Uterus (tissue), 3 donors: ENCODE measurements at regions not wholly inside any gene's neighbourhood (a gene's known extent, or its start where the extent isn't known, plus 50 kb on each side); places are given as distances from the start of the nearest gene placed in this dataset.
"Not testable (repeated sequence)": the region's sequence is repeated elsewhere in the genome, so short reads cannot be mapped to it uniquely, and the experiment has no call there.

ENCODE experiments used
- DNase-seq, 2 donors: peaks; one replicate each; pipeline ENCODE4 v3.0.0-alpha.2; 2019 to 2020
- H3K27ac ChIP-seq, 2 donors: fragments of 200-600 bp; sonication (generic); 1 replicate in 1 of 2; 2 replicates in 1 of 2; pipeline ENCODE4 v1.5.1; 2016 to 2018
- H3K27me3 ChIP-seq, 2 donors: fragments of 200-600 bp; sonication (generic); one replicate each; pipeline ENCODE4 v1.5.1; 2018 to 2019; ENCODE audit warnings: control low read depth in 1 of 2
- H3K36me3 ChIP-seq, 2 donors: fragments of 200-600 bp; sonication (generic); one replicate each; pipeline ENCODE4 v1.5.1; 2019; ENCODE audit warnings: control low read depth in 1 of 2
- H3K4me1 ChIP-seq, 2 donors: fragments of 200-600 bp; sonication (generic); one replicate each; pipeline ENCODE4 v1.5.1; 2018 to 2019; ENCODE audit warnings: control low read depth in 1 of 2
- H3K4me3 ChIP-seq, 2 donors: fragments of 200-600 bp; sonication (generic); 1 replicate in 1 of 2; 2 replicates in 1 of 2; pipeline ENCODE4 v1.5.1; 2018 to 2019; ENCODE audit warnings: mild to moderate bottlenecking in 1 of 2
- H3K9me3 ChIP-seq, 2 donors: fragments of 200-600 bp; sonication (generic); one replicate each; pipeline ENCODE4 v1.5.1; 2019; ENCODE audit warnings: control low read depth in 1 of 2
- intact Hi-C: fragments of 100-400 bp; cut with DNase I; formaldehyde crosslinking; loops from one replicate; pipeline ENCODE4 v1.15.1; 2023; ENCODE audit warnings: low total_unique reads
- donor health status: DM: yes; HTN: yes; CAD: no.

GRCh38 chr10:38271031-38271430 lies 176.9 kb downstream of the ZNF37A start:
- H3K4me1 ChIP-seq, H3K27me3 ChIP-seq, H3K9me3 ChIP-seq, H3K36me3 ChIP-seq, intact Hi-C loops, H3K4me3 ChIP-seq, H3K27ac ChIP-seq, DNase-seq: not testable (repeated sequence)

- H3K27ac ChIP-seq, H3K36me3 ChIP-seq, DNase-seq, intact Hi-C loops, H3K27me3 ChIP-seq, H3K4me1 ChIP-seq, H3K4me3 ChIP-seq, H3K9me3 ChIP-seq: not testable (repeated sequence)
Observed at GRCh38 chr10:38274879-38275278, 180.7 kb downstream of the ZNF37A start.

DNA sequence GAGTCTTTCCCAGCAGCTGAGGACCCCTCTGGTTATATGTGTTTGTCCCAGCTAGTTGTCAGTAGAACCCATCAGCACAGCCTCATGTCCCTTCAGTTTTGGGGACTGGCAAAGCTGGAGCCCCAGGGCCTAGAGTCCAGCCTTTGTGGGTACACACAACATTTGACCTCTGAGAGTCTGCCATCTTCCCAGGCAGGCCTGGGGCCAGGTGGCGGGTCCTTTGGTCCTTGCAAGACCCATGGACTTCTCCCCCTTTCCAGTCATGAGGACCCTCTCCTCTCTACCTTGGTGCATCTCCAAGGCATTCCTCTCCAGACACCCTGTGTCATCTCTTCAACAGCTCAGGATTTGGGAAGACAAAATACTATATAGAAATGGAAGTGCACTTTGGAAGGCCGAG lies 198.4 kb downstream of the ZNF37A start:
- H3K9me3 ChIP-seq, DNase-seq, intact Hi-C loops, H3K4me3 ChIP-seq, H3K4me1 ChIP-seq, H3K27me3 ChIP-seq, H3K36me3 ChIP-seq, H3K27ac ChIP-seq: not testable (repeated sequence)

GRCh38 chr10:38310111-38310510 lies 216.0 kb downstream of the ZNF37A start:
- H3K4me3 ChIP-seq, H3K36me3 ChIP-seq, H3K27me3 ChIP-seq, H3K9me3 ChIP-seq, H3K4me1 ChIP-seq, DNase-seq, intact Hi-C loops, H3K27ac ChIP-seq: not testable (repeated sequence)

DNA sequence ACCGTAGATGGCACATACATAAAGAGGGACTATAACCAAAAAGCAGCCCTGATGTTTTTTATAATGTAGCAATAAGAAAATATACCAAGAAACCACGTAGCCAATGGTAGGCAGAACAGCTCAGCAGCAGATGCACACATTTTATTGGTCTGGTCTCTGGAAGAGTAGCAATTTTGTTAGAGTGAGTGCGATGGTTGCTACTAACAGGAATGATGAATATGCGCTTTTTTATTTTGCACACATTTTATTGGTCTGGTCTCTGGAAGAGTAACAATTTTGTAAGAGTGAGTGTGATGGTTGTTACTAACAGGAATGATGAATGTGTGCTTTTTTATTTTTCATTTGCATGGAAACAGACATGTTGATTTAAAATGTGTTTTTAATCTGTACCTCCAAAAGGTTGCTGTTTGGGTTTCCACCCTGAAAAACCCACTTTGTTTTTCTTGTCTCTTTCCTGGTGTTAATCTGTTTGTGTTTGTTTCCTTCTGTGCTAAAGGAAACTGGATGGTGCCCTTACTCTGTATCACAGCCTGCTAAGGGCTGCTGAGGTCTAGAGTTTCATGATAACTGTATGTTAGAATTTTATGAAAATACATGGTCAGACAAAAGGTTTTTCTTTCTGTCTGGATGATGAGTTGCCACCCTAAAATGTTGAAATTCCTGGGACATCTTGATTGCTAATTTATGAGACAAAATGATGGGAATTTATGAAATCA lies 221.1 kb downstream of the ZNF37A start:
- H3K4me1 ChIP-seq, DNase-seq, H3K27ac ChIP-seq, H3K9me3 ChIP-seq, H3K36me3 ChIP-seq, intact Hi-C loops, H3K27me3 ChIP-seq, H3K4me3 ChIP-seq: not testable (repeated sequence)

DNA sequence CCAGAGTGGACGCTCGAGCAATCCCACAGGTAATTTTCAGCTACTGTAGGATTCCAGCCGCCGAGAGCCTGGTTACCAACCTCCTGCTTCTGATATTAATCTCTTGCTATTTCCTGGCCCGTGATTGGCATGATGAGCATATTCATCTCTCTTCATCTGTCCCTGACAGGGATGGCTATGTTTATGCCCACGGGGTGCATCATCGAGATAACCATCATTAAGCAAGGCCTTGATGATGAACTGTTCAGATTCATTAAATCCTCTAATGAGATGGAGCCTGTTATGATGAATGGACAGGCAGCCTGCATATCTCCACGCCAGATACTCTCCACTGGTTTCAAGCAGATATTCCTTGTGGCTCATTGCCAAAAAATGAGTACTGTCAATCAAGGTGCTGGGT lies 227.3 kb downstream of the ZNF37A start:
- H3K4me1 ChIP-seq, DNase-seq, H3K27ac ChIP-seq, H3K4me3 ChIP-seq, H3K9me3 ChIP-seq, H3K36me3 ChIP-seq, intact Hi-C loops, H3K27me3 ChIP-seq: not testable (repeated sequence)

DNA sequence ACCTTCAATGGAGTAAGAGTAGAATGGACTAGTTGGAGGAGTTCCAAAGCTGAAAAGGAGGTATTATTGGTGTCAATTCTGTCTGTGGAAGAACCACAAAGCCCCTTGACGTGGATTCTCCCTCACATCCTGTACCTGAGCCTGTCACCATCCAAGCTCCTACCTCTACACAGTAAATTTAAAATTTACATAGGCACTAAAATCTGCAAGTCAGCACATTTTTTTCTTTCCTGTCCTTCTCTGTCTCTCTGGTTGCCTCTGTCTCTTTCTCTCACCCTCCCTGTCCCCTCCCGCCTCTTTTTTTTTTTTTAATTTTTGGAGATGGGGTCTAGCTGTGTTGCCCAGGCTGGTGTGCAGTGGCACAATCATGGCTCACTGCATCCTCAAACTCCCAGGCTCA lies 236.2 kb downstream of the ZNF37A start:
- H3K27ac ChIP-seq, H3K9me3 ChIP-seq, intact Hi-C loops, DNase-seq, H3K4me3 ChIP-seq, H3K27me3 ChIP-seq, H3K4me1 ChIP-seq, H3K36me3 ChIP-seq: not testable (repeated sequence)

- DNase-seq, H3K4me1 ChIP-seq, H3K36me3 ChIP-seq, H3K27me3 ChIP-seq, H3K9me3 ChIP-seq, intact Hi-C loops, H3K4me3 ChIP-seq, H3K27ac ChIP-seq: not testable (repeated sequence)
Observed at GRCh38 chr10:38331106-38331505, 237.0 kb downstream of the ZNF37A start.

DNA sequence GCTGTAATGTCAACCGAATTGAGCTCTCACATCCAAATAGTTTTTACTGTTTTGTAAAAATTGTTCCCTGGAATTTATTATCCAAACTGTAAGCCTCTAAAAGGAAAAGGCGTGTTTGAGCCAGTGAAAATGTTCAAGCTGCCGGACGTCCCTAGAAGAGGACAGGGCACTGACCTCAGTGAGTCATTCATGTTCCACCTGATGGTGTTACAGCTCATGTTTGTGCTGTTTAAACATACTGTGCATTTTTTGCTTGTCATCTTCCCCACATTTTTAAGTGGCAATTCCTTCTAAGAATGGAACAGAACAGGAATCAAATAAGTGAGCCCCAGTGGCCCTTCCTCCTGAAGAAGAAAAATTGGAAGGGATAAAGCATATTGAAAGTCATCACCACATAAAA lies 239.6 kb downstream of the ZNF37A start:
- H3K9me3 ChIP-seq, H3K27me3 ChIP-seq, DNase-seq, H3K4me1 ChIP-seq, H3K36me3 ChIP-seq, H3K27ac ChIP-seq, intact Hi-C loops, H3K4me3 ChIP-seq: not testable (repeated sequence)

DNA sequence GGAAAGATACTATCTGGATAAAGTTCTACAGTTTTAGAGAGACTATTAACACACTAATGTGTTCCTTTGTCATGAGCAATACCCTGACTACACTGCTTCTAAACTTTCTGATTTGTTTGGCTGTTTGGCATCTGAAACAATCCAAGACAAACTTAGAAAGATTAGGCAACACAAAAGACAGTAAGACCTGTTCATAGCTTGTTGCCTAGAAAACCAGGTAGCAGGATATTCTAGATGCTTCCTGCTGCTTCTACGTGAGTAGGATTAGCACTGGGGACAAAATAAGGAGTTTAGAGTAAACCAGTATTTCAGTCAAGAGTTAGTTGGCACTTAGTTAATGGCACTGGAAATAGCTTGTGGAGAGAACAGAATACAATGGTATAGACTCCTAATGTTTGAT lies 256.5 kb downstream of the ZNF37A start:
- H3K9me3 ChIP-seq, intact Hi-C loops, H3K4me1 ChIP-seq, DNase-seq, H3K27ac ChIP-seq, H3K36me3 ChIP-seq, H3K27me3 ChIP-seq, H3K4me3 ChIP-seq: not testable (repeated sequence)

DNA sequence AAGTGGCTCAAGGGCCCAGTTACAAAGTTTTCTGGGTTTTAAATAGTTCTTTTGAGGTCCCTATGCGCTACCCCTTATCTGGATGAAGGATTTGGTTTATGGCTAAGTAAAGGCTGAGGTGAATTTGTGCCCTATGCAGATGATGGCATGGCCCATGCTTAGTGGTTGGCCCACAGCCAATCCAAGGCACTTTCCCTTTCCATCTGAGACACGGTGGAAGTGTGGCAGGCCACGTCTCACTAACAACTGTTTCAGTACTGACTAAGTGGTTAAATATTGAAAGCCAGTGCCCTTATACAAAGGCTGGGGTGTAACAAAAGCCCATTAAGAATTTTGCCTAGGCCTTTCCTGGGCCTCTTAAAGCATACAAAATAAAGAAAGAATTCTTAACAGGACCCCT lies 260.3 kb downstream of the ZNF37A start:
- intact Hi-C loops, H3K27me3 ChIP-seq, DNase-seq, H3K4me1 ChIP-seq, H3K27ac ChIP-seq, H3K36me3 ChIP-seq, H3K4me3 ChIP-seq, H3K9me3 ChIP-seq: not testable (repeated sequence)
